K562 (cell line): ENCODE measurements at regions not wholly inside any gene's neighbourhood (a gene's known extent, or its start where the extent isn't known, plus 50 kb on each side); places are given as distances from the start of the nearest gene placed in this dataset.

ENCODE experiments used
- ATAC-seq: fragments of 200-7000 bp; cut with Tn5 transposase; 3 replicates; pipeline ENCODE4 v1.9.1; 2020; ENCODE audit warnings: moderate library complexity
- BruUV-seq: library from RNA; stranded (reverse); fragments of 400-500 nt; replicated peaks from 2 replicates; lab custom pipeline; 2021; lab: Mats Ljungman, UMichigan
- CTCF ChIA-PET: fragments of 300-600 bp; formaldehyde crosslinking; extraction: SDS; loops from one replicate; lab custom pipeline; 2021; ENCODE audit warnings: low intra/inter-chr PET ratio; lab: Yijun Ruan, JAX
- POLR2A ChIA-PET: fragments of 300-600, 350-650 bp; sonication (Branson Sonifier 250); formaldehyde crosslinking; extraction: SDS; loops from one replicate; lab custom pipeline; 2021; ENCODE audit warnings: antibody characterized with exemption, inconsistent platforms; lab: Yijun Ruan, JAX
- DNase-seq, 4 experiments: peaks; one replicate each; pipeline versions ENCODE4 v3.0.0 to v3.0.0-alpha.2; 2011 to 2018; ENCODE audit warnings: low spot score in 3 of 4, mixed read lengths in 3 of 4; ENCODE audit errors: extremely low read depth in 1 of 4
- FAIRE-seq: peaks from 2 replicates; lab custom pipeline; 2011; peaks lifted over from hg19 to GRCh38; lab: Jason Lieb, UNC
- H2AFZ ChIP-seq: 2 replicates; pipeline ENCODE4 v1.6.0; 2011; ENCODE audit warnings: low read depth, low read length, control low read depth, inconsistent platforms
- H3K27ac ChIP-seq: fragments of 200-600 bp; 3 replicates; pipeline ENCODE4 v1.8.0; 2011; ENCODE audit warnings: low read depth, mild to moderate bottlenecking, control low read depth, inconsistent platforms, low read length, moderate library complexity, mixed read lengths; ENCODE audit errors: extremely low read depth
- H3K27me3 ChIP-seq, 2 experiments: fragments of 300-600 bp in 1 of 2; 2 replicates in 1 of 2; 3 replicates in 1 of 2; pipeline versions ENCODE4 v1.6.0 to v1.8.0; 2011; ENCODE audit warnings: inconsistent platforms in 2 of 2, low read length in 2 of 2, mild to moderate bottlenecking in 1 of 2, mixed read lengths in 1 of 2, moderate library complexity in 1 of 2; ENCODE audit not compliant: control insufficient read depth in 2 of 2, insufficient read depth in 2 of 2
- H3K36me3 ChIP-seq: fragments of 300-600 bp; 3 replicates; pipeline ENCODE4 v1.8.0; 2011; ENCODE audit warnings: mild to moderate bottlenecking, low read length, inconsistent platforms; ENCODE audit not compliant: control insufficient read depth, insufficient read depth
- H3K4me1 ChIP-seq, 2 experiments: fragments of 200-600 bp in 1 of 2; replicated peaks in 1 of 2; 2 replicates in 1 of 2; 3 replicates in 1 of 2; pipeline versions ENCODE4 v1.5.1 to v1.8.0; 2011; ENCODE audit warnings: inconsistent platforms in 2 of 2, low read length in 2 of 2, mild to moderate bottlenecking in 1 of 2, mixed read lengths in 1 of 2, moderate library complexity in 1 of 2; ENCODE audit not compliant: control insufficient read depth in 2 of 2, insufficient read depth in 2 of 2
- H3K4me2 ChIP-seq: 2 replicates; pipeline ENCODE4 v1.6.1; 2011; ENCODE audit warnings: low read length, control low read depth, inconsistent platforms, mixed read lengths; ENCODE audit not compliant: insufficient read depth
- H3K4me3 ChIP-seq: fragments of 200-600 bp; sonication (generic), shearing (Covaris generic); 2 replicates; pipeline ENCODE4 v1.5.1; 2016; ENCODE audit warnings: control low read depth, inconsistent platforms
- H3K79me2 ChIP-seq: fragments of 200-600 bp; 3 replicates; pipeline ENCODE4 v1.8.0; 2011; ENCODE audit warnings: low read length, inconsistent platforms; ENCODE audit not compliant: control insufficient read depth, insufficient read depth
- H3K9ac ChIP-seq, 2 experiments: 2 replicates each; pipeline versions ENCODE4 v1.6.0 to v1.6.1; 2011; ENCODE audit warnings: low read depth in 2 of 2, low read length in 2 of 2, control low read depth in 1 of 2, inconsistent platforms in 1 of 2, mild to moderate bottlenecking in 1 of 2, mixed read lengths in 1 of 2; ENCODE audit not compliant: insufficient read depth in 1 of 2
- H3K9me1 ChIP-seq: one replicate; pipeline ENCODE4 v1.6.0; 2011; ENCODE audit warnings: inconsistent platforms, mild to moderate bottlenecking, low read length, moderate library complexity; ENCODE audit not compliant: control insufficient read depth, insufficient read depth
- H3K9me3 ChIP-seq: replicated peaks from 2 replicates; pipeline ENCODE4 v1.5.1; 2011; ENCODE audit warnings: low read depth, low read length, inconsistent platforms; ENCODE audit not compliant: control insufficient read depth, insufficient read depth
- H4K20me1 ChIP-seq: replicated peaks from 2 replicates; pipeline ENCODE4 v1.6.1; 2011; ENCODE audit warnings: low read length, inconsistent platforms, mixed read lengths; ENCODE audit not compliant: control insufficient read depth, insufficient read depth
- CBX3 ChIP-seq, 2 experiments: IDR thresholded peaks; 1 replicate in 1 of 2; 2 replicates in 1 of 2; pipeline ENCODE4 v1.6.1; 2012; ENCODE audit warnings: inconsistent platforms in 2 of 2, low read length in 2 of 2, borderline replicate concordance in 1 of 2, control low read depth in 1 of 2
- CC2D1A ChIP-seq: fragments of 450-650 bp; IDR thresholded peaks from 2 replicates; pipeline ENCODE4 v1.6.1; 2017; ENCODE audit warnings: mild to moderate bottlenecking
- E2F6 ChIP-seq, 2 experiments: IDR thresholded peaks; 2 replicates each; pipeline ENCODE4 v1.6.1; 2011; ENCODE audit warnings: borderline replicate concordance in 1 of 2, control low read depth in 1 of 2, low read depth in 1 of 2, low read length in 1 of 2, mild to moderate bottlenecking in 1 of 2, mixed read lengths in 1 of 2, moderate library complexity in 1 of 2; ENCODE audit not compliant: insufficient read depth in 1 of 2, insufficient read length in 1 of 2, poor library complexity in 1 of 2, severe bottlenecking in 1 of 2; ENCODE audit errors: extremely low read depth in 1 of 2
- ETV5 ChIP-seq: sonication (generic); formaldehyde crosslinking; IDR thresholded peaks from 2 replicates; pipeline ENCODE4 v1.4.0; 2020; ENCODE audit warnings: low read depth, mild to moderate bottlenecking, missing genetic modification reagents
- FOXJ2 ChIP-seq: fragments of 200-800 bp; sonication (Bioruptor generic); IDR thresholded peaks from 2 replicates; pipeline ENCODE4 v1.6.1; 2016; ENCODE audit warnings: missing genetic modification characterization, missing compliant biosample characterization
- FOXP4 ChIP-seq: sonication (generic); formaldehyde crosslinking; IDR thresholded peaks from 2 replicates; pipeline ENCODE4 v1.8.0; 2022; ENCODE audit warnings: mild to moderate bottlenecking, missing genetic modification reagents, borderline replicate concordance
- HNRNPL ChIP-seq: fragments of 200-400 bp; formaldehyde crosslinking; IDR thresholded peaks from 2 replicates; pipeline ENCODE4 v1.6.1; 2017; ENCODE audit warnings: low read depth, mild to moderate bottlenecking, low read length
- NFIX ChIP-seq: fragments of 250-450 bp; sonication (Bioruptor Pico); IDR thresholded peaks from 2 replicates; pipeline ENCODE4 v1.4.0; 2020; ENCODE audit warnings: low read depth, mild to moderate bottlenecking, moderate library complexity
- PPARD ChIP-seq: fragments of 250-450 bp; sonication (Bioruptor Pico); IDR thresholded peaks from 2 replicates; pipeline ENCODE4 v1.8.0; 2022; ENCODE audit warnings: inconsistent platforms, mild to moderate bottlenecking, moderate library complexity
- SMAD3 ChIP-seq: fragments of 450-650 bp; formaldehyde crosslinking; conservative IDR thresholded peaks from 2 replicates; pipeline ENCODE4 v1.4.0; 2020; ENCODE audit warnings: mild to moderate bottlenecking
- TCF3 ChIP-seq: sonication (generic); formaldehyde crosslinking; IDR thresholded peaks from 2 replicates; pipeline ENCODE4 v1.4.0; 2020; ENCODE audit warnings: mild to moderate bottlenecking, missing genetic modification reagents
- ZNF445 ChIP-seq: fragments of 250-450 bp; sonication (Bioruptor Pico); IDR thresholded peaks from 2 replicates; pipeline ENCODE4 v1.4.0; 2020; ENCODE audit warnings: low read depth, mild to moderate bottlenecking, moderate library complexity
- ZNF551 ChIP-seq: fragments of 250-450 bp; sonication (Bioruptor Pico); IDR thresholded peaks from 2 replicates; pipeline ENCODE4 v1.5.0; 2021; ENCODE audit warnings: mild to moderate bottlenecking, moderate library complexity
- ZNF77 ChIP-seq: fragments of 250-450 bp; sonication (Bioruptor Pico); IDR thresholded peaks from 2 replicates; pipeline ENCODE4 v1.5.0; 2020
- WGBS: fragments of 100-300 bp; shearing (Covaris generic); methylation state at CpG from one replicate; pipeline ENCODE4 v1.1.6; 2016; ENCODE audit warnings: low coverage, mixed read lengths; ENCODE audit not compliant: insufficient coverage; ENCODE audit errors: missing lambda C conversion rate; 5-methylcytosine and 5-hydroxymethylcytosine counted together
- in situ Hi-C: fragments of 300-500 bp; cut with MboI; formaldehyde crosslinking; loops from 4 replicates; pipeline ENCODE4 v1.15.0; 2018; ENCODE audit warnings: inconsistent platforms, mixed read lengths
- intact Hi-C: fragments of 100-400 bp; cut with micrococcal nuclease; formaldehyde crosslinking; loops from 2 replicates; pipeline ENCODE4 v1.14.2; 2022

- no TSS peak for BruUV-seq
- no peak for DNase-seq
- no peaks in the 10 kb centered on the region for H4K20me1 ChIP-seq
- H3K9ac ChIP-seq = no peak overlapping the region
- FAIRE-seq = no peak
- H3K36me3 ChIP-seq = no peaks in the 10 kb centered on the region
- intact Hi-C loops (no loop called here), in situ Hi-C loops (no loop called here)
- H2AFZ ChIP-seq = no peak overlapping the region
- no peaks in the 10 kb centered on the region for H3K9me3 ChIP-seq
- CTCF ChIA-PET = no interaction called here
- no peaks in the 10 kb centered on the region for H3K4me1 ChIP-seq
- H3K4me2 ChIP-seq = no peak overlapping the region
- no peaks in the 10 kb centered on the region for H3K9me1 ChIP-seq
- H3K27ac ChIP-seq = no peak overlapping the region
- no peak overlapping the region for H3K4me3 ChIP-seq
- TF ChIP-seq ZNF445 (CRISPR knock-in tag) = no peak
- TF ChIP-seq NFIX (CRISPR knock-in tag) = no peak
- TF ChIP-seq SMAD3 (CRISPR knock-in tag) = no peak
- no peak for TF ChIP-seq HNRNPL
- TF ChIP-seq FOXP4 (CRISPR knock-in tag) = no peak
- TF ChIP-seq ZNF551 (CRISPR knock-in tag) = no peak
- no peak for TF ChIP-seq E2F6 (IDR thresholded peaks at IDR 0.05; ENCODE audit: borderline replicate concordance in 1 of 2, extremely low read depth in 1 of 2, insufficient read depth in 1 of 2, insufficient read length in 1 of 2, low read depth in 1 of 2, low read length in 1 of 2, poor library complexity in 1 of 2, severe bottlenecking in 1 of 2)
- no peak for TF ChIP-seq FOXJ2
- TF ChIP-seq CC2D1A = no peak
- no peak for TF ChIP-seq TCF3 (CRISPR knock-in tag)
- TF ChIP-seq PPARD (CRISPR knock-in tag) = no peak
- no peak for TF ChIP-seq CBX3 (IDR thresholded peaks at IDR 0.05; ENCODE audit: borderline replicate concordance in 1 of 2, low read length in 2 of 2)
- no peak for TF ChIP-seq ETV5
- no peak for TF ChIP-seq ZNF77 (CRISPR knock-in tag)
- TF ChIP-seq, all 486 proteins: peak for 0
- POLR2A ChIA-PET = interaction anchor here (1.5 kb wide), 1 partner anchor 16 kb away, joined by 3 read pairs; no protein-coding TSS in a partner anchor
- Histone ChIP-seq H3K27me3 (peaks cover 3 to 11% of the 10 kb centered on the region in 2 experiments; a peak in 3 of 5 replicates), H3K79me2 (no peaks in the 10 kb centered on the region)
- ATAC-seq = no peak
- 3% methylated on average over 9 of the region's 9 CpGs for WGBS
These were observed 53.4 kb downstream of the RPLP1 start for GRCh38 chr15:69505956-69506556.
